ENCODE measurements at regions not wholly inside any gene's neighbourhood (a gene's known extent, or its start where the extent isn't known, plus 50 kb on each side); places are given as distances from the start of the nearest gene placed in this dataset.
"Not testable (repeated sequence)": the region's sequence is repeated elsewhere in the genome, so short reads cannot be mapped to it uniquely, and the experiment has no call there.

DNA sequence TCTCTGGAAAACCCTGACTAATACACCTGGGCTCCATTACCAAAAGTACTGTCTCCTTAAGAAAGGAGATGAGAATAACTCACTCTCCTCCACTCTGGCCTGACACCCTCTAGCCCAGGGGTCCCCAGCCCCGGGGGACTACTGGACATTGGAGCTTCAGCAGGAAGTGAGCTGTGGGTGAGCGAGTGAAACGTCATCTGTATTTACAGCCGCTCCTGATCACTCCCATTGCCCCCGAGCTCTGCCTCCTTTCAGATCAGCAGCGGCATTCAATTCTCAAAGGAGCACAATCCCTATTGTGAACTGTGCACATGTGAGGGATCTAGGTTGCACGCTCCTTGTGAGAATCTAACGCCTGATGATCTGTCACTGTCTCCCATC lies 126.3 kb upstream of the TNRC6C start:
- DNase-seq = no peak

DNA sequence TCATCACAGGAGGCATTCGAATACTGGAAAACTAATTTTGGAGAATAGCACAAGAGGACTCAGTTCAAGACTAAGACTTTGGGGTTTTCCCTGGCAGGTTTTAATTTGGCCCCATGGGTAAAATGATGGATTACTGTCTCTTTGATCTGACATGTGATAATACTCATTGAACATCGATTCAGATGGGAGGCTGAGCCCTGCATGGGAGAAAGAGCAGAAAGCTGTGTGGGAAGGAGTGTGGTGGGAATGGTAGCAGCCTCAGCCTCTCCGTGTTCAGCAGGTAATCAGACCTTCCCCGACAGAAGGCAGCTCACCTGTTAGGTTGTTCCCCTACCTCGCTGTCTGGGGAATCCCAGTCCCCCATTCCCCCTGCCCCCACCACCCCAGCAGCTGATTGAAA lies 124.7 kb upstream of the TNRC6C start:
- DNase-seq = no peak

DNA sequence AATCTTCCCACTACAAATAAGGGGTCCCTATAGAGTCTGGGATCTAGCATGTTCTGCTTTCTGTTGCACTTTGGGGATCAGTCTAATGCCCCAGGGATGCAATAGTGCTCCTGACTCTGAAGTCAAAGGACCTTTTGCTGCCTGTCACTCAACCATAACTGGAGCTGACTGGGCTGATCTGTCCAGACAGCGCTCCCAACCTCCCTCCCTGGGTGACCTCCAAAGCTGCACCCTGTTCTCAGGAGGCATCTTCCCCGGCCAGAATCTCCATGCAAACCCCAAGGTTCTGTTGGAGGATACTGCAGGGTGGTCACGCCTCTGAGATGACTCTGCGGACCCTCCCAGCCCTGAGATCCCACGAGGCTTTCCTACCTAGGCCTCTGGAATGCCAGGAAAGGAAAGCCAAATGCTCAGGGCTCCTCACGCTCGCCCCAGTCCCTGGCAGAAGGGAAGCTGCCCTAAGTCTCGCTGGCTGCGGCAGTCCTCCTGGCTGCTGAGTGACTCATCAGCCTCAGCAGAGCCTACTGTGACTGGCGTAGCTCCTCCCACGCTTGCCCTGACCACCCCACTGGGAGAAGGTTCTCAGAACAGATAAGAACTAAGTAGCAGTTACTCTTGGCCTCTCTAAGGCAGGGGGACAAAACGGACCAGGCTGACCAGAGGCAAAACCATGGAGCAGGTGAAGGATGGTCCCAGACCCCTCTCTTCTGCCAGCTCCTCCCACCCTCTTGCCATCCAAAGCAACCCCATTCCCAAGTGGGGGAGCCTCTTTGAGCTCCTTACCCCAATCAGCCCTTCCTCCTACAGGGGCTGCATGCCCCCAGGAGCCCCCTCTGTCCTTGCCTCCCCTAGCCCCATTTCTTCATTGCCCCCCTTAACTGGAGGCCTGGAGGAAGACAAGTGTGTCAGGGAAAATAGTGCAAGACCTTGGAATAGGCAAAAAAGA lies 124.1 kb upstream of the TNRC6C start:
- DNase-seq = no peak

DNA sequence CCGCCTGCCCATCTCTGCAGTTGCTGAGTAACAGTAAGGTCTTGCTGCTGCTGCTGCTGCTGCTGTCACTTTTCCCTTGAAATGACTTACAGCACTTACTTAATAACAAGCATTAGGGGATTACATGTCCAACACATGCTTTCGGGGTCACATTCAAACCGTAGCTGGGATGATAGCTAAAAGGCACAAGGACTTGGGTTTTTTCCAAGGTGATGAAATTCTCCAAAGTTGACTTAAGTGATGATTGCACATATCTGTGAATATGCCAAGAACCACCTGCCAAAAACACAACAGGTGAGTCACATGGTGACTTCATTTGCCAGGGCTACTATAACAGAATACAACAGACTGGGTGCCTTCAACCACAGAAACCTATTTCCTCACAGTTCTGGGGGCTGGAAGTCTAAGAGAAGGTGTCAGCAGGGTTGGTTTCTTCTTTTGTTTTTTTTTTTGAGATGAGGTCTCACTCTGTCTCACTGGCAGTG lies 121.9 kb upstream of the TNRC6C start:
- no peak for DNase-seq

DNA sequence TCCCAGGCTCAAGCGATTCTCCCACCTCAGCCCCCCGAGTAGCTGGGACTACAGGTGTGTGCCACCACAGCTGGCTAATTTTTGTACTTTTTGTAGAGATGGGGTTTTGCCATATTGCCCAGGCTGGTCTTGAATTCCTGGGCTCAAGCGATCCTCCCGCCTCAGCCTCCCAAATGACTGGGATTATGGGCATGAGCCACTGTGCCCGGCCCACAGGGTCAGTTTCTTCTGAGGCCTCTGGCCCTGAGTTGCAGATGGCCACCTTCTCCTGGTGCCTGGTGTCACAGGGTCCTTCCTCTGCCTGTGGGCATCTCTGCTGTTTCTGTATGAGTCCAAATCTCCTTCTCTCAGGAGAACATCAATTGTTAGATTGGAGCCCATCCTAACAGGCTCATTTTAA lies 121.4 kb upstream of the TNRC6C start:
- DNase-seq = not testable (repeated sequence)

DNA sequence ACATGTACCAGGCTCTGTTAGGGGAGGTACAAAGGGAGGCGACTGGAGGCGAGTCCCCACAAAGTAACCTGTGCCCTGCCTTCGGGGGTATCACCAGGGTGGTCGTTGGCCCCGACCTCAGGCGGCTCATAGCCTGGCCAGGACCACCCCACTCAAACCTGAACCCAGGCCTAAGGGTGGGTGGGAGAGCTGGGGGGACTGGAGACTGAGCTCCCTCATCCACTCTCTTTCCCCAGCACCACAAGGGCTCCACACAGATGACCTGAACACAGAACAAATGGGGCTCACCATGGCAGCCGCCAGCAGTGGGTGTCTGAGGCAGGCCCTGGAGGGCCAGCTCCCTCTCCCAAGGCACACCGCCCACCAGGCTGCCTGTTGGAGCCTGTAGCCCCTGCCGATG lies 120.6 kb upstream of the TNRC6C start:
- no peak for DNase-seq

DNA sequence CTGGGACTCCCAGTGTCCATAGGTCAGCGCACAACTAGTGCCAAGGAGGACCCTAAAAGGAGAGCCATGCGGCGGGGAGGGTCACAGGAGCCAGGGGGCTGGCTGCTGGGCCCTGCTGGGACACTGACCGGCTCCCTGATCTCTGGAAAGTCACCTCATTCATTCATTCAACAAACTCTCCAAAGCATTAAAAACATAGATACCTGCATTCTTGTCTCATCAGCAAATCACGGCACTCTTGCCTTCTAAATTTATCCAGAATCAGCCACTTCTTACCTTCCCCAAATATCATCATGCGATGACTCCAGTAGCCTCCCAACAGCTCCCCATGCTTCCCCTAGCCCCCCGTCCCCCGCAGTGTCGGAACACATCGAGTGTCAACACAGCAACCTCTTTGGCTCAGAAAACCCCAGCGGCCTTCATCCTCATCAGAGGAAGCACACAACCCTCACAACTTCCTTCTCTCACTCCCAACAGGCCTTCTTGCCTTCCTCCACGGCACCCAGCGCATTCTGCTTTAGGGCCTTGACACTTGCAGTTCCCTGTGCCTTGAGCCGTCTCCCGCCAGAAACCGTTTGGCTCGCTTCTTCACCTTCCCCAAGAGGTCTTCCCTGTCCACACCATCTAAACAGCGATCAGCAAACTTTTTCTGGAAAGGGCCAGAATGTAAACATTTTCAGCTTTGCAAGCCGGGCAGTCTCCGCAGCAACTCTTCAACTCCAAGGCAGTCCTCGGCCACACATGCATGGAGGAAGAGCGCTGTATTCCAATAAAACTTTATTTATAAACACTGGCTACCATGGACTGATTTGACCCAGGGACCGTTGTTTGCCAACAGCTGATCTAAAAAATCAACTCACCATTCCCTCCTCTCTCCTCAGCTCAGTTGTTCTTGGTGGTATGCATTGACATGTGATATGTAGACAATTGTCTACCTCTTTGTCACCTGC lies 119.5 kb upstream of the TNRC6C start:
- DNase-seq = no peak

DNA sequence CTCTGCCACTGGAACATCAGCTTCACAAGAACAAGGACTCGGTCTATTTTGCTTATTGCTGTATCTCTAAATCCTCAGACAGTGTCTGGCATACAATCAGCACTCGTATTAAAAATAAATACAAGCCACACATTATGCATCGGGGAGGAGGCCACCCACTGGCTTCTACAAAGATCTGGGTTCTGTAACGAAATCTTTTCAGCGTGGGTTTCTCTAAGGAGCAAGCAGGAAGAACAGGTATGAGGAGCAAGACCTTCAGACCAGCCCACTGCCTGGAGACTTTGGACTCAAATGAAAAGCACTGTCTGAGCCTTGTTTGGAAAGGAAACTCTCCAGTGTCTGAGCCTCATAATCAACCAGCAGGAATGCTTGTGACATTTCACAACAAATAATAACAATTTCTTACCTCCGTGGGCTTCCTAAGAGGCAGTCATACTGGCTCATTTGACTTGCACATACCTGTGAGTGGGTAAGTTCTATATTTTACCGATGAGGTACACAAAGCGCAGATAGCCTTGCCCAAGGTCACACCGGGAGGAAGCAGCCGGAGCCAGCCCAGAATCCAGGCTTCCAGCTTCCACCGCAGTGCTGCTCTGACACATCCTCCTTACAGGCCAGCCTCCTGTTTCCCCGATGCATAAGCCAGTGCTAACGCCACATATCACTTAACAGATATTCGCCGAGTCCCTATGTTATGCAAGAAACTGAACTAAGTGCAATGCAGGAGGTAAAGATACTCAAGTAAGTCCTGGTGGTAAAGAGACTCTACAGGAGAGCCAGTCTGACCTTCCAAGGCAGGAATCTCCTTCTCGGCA lies 118.6 kb upstream of the TNRC6C start:
- no peak for DNase-seq

DNA sequence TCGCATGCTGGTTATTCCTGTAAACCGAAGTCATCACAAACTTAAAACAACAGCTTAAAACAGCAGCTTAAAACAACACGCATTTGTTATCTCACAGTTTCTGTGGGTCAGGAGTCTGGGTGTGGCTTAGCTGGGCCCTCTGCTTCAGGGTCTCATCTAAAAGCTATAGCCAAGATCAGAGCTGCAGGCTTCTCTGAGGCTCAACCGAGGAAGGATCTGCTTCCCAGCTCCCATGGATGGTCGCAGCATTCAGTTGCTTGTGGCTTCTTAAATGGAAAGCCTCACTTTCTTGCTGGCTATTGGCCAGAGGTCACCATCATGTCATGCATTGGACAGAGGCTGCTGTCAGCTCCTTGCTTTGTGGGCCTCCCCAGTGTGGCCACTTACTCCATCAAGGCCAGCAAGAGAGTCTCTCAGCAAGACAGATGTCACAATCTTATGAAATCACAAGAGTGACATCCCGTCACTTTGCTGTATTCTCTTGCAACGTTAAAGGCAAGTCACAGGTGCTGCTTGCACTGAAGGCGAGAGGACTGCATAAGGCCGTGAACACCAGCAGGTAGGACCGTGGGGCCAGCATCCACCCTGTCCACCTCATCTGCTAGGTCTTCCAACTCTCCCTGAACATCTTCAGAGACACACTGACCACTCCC lies 117.9 kb upstream of the TNRC6C start:
- no peak for DNase-seq

DNA sequence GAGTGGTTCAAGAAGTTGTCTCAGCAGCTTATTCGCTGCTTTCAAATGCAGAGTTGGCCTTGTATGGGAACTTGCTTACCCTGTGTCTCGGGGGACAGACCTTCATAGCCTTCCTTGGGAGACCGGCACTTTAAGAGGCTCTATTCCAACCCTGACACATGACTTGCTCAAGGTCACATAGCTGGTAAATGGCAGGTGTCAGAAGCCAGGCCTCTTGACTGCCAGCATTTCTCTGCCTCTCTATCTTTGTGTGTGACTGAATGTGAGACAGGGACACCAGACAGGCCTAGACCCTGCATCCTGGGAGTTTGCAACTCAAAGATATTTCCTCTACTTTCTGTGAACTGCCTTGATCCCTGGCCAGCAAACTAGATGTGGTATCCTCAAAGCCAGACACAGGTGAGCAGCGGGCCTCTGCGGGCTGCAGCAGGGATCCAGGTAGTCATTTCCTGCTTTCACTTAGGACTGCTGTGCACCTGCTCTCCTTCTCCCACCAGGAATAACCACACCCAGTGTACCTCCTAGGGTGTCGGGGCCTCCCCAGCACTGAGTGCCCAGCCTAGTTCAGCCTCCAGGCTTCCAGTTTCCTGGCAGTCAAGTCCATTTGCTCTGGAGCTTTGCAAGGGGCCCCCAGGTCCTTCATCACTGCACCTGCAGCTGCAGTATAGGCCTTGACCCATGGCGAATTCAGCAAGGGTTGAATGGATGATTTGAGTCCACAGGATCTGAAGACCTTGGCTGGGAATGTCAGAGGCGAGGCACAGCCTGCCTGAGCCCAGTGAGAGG lies 116.6 kb upstream of the TNRC6C start:
- no peak for DNase-seq

DNA sequence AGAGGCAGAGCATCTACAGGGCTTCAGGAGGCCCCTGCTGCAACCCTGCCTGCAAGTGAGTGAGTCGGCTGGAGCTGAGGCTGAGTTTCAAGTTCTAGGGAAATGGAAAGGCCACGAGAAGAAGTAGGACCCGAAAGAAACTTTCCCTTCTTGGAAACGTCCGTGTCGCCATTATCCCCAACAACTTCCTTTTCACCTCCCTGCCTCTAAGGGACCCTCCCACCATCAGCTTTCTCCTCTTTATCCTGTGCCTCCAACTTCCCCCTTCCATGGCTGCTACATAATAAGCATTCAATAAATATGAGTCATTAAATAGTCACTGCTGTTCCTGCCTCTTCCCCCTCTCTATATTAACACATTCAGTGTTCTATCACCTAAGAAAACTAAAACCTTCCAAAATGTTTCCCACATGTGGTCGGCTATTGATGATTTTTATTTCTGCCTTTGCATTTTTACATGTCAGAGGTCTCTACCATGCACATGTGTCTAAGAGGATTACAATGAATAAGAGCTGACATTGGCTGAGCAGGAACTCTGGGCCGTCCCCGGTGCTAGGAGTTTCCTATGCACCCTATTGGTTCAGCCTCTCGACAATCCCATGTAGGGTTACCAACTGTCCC lies 115.9 kb upstream of the TNRC6C start:
- DNase-seq = no peak

DNA sequence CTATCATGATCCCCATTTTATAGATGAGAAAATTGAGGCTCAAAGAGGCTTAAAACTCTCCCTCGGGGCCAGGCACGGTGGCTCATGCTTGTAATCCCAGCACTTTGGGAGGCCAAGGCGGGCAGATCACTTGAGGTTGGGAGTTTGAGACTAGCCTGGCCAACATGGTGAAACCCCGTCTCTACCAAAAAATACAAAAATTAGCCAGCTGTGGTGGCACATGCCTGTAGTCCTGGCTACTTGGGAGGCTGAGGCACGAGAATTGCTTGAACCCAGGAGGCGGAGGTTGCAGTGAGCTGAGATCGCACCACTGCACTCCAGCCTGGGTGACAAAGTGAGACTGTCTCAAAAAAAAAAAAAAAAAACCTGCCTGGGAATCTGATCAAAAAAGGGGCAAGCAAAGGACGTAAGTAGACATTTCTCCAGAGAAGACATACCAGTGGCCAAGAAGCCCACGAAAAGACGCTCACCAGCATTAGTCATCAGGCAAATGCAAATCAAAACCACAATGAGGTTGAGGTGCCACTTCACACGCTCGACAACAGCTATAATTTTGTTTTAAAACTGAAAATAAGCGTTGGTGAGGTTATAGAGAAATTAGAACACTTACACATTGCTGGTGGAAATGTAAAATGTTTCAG lies 115.1 kb upstream of the TNRC6C start:
- not testable (repeated sequence) for DNase-seq

DNA sequence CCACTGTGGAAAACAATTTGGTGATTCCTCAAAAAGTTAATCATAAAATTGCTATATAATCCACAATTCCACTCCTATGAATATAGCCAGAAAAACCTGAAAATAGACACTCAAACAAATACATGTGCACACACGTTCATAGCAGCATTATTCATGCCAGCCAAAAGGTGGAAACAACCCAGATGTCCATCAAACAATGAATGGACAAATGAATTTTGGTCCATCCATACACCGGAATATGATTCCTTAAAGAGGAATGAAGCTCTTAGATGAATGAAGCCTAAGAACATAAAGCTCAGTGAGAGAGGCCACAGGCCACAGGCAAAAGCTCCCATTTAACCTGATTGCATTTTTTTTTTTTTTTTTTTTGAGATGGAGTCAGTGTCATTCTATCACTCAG lies 114.6 kb upstream of the TNRC6C start:
- no peak for DNase-seq

DNA sequence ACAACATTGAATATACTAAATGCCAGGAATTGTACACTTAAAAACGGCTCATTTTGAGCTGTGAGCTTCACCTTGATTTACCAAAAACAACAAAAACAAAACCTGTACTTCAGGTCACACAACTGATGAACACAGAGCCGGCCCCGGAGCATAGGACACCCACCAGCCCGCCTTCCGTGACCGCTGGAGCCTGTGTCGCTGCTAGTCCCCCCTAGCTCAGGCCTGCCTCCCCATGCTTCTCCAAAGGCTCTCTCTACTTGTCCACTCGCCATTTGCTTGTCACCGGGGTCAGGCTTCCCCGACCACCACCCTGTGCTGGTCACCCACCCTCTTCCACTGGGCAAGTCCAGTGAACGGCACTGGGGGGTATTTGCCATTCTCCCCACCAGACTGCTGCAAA lies 113.8 kb upstream of the TNRC6C start:
- DNase-seq = no peak

DNA sequence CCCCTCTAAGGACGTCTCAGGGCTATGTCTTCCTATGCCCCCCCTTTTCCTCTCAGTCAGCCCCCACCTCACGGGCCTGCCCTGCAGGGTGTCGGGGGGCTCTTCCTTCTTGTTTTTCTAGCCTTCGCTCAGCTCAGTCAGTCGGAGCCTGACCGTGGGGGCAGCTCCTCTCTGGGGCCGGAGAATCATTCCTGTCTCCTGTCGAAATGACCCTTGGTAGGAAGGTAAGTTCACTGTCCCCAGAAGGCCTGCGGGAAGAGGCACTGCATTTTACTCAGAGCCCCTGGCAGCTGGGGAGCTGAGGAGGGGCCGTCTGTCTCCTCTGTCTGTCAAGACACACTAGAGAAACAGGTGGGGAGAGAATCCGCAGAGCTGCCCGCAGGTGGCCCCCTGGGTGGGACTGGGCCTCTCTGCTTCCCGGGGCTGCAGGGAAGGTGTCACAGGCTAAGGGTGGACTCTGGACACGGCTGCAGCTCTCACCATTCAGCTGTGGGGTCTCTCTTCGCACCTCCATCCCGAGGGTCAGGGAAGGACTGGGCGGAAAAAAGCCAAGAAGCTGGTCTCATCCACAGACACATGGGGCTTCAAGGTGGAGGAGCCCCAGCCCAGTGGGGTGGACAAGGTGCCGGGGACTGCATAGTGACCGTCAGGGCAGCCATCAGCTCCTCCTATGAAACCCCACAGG lies 112.8 kb upstream of the TNRC6C start:
- no peak for DNase-seq

DNA sequence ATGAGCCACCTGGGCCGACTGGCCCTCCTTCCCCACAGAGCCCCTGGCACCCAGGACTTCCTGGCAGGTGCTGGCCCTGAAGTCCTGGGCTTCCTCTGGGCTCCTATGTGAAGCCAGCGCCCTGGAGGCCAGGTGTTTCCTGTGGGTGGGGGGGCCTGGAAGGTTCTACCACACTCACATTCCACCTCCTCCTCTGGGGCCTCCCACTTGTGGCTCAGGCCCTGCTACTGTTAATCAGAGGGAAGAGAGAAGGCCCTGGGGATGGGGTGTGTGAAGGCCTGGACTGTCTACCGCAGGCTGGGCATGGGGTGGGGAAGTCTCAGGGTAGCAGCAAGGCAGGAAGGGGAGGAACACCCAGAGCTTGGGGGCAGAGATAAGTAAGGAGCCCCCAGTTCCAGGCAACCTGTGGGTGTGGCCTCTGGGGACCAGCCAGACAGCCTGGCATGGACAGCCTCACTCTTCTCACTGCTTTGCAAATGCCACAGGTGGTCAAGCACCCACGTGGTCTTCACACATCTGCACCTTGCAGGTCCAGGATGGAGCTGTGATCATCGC lies 111.9 kb upstream of the TNRC6C start:
- no peak for DNase-seq

DNA sequence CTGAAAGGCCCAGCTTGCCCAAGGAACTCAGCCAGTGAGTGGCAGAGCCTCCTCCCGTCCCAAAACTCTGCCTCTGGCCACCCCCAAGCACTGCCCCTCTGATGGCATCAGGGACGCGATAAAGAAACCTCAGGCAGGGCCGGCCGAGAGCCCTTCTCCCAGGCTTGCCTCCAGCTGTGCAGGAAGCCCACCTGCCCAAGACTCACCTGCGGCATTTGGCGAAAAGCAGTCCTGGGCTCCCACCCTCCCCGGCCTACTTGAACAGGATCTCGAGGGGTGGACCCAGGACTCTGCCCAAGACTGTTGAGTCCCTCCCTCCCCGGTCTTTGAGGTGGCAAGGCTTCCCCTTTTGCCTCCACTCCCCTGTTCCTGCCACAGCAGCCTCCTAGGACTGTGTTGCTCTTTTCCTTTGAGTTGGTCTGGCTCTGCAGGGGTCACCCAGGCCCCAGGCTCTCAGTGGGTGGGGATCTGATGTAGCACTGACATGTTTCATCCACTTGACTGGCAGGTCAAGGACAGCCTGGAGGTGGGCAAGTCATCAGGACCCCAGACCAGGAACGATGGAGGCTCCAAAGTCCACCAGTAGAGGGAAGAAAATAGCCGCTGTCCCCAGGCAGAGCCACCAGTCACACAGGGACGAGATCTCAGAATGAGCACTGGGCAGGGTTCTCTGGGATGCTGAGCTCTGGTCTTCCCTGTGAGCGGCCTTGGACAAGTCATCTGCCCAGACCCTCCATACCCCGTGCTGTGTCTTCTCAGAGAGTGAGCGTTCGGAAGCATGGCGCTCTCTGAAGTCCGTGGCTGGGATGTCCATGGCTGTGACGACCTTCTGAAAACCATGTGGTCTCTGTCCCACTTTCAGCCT lies 111.0 kb upstream of the TNRC6C start:
- no peak for DNase-seq

DNA sequence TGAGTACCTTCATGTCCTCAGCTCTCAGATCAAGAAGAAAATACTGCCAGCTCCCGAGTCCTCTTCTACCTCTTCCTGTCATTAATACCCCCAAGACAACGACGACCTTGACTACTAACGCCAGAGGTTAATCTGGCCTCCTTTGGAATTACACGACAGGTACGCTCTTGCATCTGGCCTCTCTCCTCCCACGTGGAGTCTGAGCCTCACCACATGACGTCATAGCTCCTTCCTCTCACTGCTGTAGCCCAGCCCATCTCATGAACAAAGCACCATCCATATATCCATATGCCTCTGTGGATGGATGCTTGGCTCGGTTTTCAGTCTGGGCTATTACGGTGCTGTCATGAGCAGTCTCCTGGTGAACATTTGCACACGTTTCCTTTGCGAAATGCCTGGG lies 110.2 kb upstream of the TNRC6C start:
- no peak for DNase-seq
